OCI-LY7 (cell line): ENCODE measurements at regions not wholly inside any gene's neighbourhood (a gene's known extent, or its start where the extent isn't known, plus 50 kb on each side); places are given as distances from the start of the nearest gene placed in this dataset.

Experiments used
- BruUV-seq: library from RNA; stranded (reverse); fragments of 400-500 nt; replicated peaks from 2 replicates; lab custom pipeline; 2021; lab: Mats Ljungman, UMichigan
- CTCF ChIA-PET: fragments of 300-600 bp; sonication (Branson Sonifier 250); formaldehyde crosslinking; loops from one replicate; lab custom pipeline; 2022; ENCODE audit warnings: antibody characterized with exemption; ENCODE audit not compliant: unreplicated experiment; lab: Charles Lee
- POLR2A ChIA-PET: fragments of 300-600 bp; sonication (Branson Sonifier 250); formaldehyde crosslinking; loops from one replicate; lab custom pipeline; 2022; ENCODE audit warnings: antibody characterized with exemption; lab: Charles Lee
- DNase-seq: peaks from one replicate; pipeline ENCODE4 v3.0.0-alpha.2; 2015; ENCODE audit warnings: low spot score
- H2AFZ ChIP-seq: fragments of 200-600 bp; sonication (generic), shearing (Covaris generic); 2 replicates; pipeline ENCODE4 v1.6.1; 2014; ENCODE audit warnings: mild to moderate bottlenecking, antibody characterized with exemption, low read length, moderate library complexity
- H3K27ac ChIP-seq: fragments of 200-600 bp; sonication (generic); 2 replicates; pipeline ENCODE4 v1.5.1; 2014; ENCODE audit warnings: mixed run types, low read depth, mild to moderate bottlenecking, moderate library complexity, low read length, inconsistent platforms; ENCODE audit not compliant: poor library complexity, severe bottlenecking
- H3K36me3 ChIP-seq: fragments of 200-600 bp; sonication (generic); 2 replicates; pipeline ENCODE4 v1.6.1; 2014; ENCODE audit warnings: mild to moderate bottlenecking, antibody characterized with exemption, low read length, moderate library complexity, mixed read lengths; ENCODE audit not compliant: insufficient read depth
- H3K4me1 ChIP-seq: fragments of 200-600 bp; sonication (generic); 2 replicates; pipeline ENCODE4 v1.5.1; 2014; ENCODE audit warnings: mild to moderate bottlenecking, low read length; ENCODE audit not compliant: insufficient read depth, poor library complexity, severe bottlenecking
- H3K4me2 ChIP-seq: fragments of 200-600 bp; sonication (generic); 2 replicates; pipeline ENCODE4 v1.6.1; 2014; ENCODE audit warnings: mild to moderate bottlenecking, low read length
- H3K4me3 ChIP-seq: fragments of 200-600 bp; sonication (generic); 2 replicates; pipeline ENCODE4 v1.5.1; 2014; ENCODE audit warnings: mild to moderate bottlenecking, low read depth, low read length; ENCODE audit not compliant: poor library complexity, severe bottlenecking
- H3K79me2 ChIP-seq: fragments of 200-600 bp; sonication (generic); 2 replicates; pipeline ENCODE4 v1.6.1; 2016; ENCODE audit warnings: low read depth, mild to moderate bottlenecking, low read length, moderate library complexity, mixed read lengths; ENCODE audit not compliant: insufficient read depth
- H3K9me2 ChIP-seq: fragments of 200-600 bp; sonication (generic); 2 replicates; pipeline ENCODE4 v1.6.1; 2016; ENCODE audit warnings: mild to moderate bottlenecking, low read length, mixed read lengths; ENCODE audit not compliant: insufficient read depth
- H3K9me3 ChIP-seq: fragments of 200-600 bp; sonication (generic); 2 replicates; pipeline ENCODE4 v1.6.1; 2014; ENCODE audit warnings: mild to moderate bottlenecking, mixed run types, low read length, mixed read lengths
- H4K20me1 ChIP-seq: fragments of 200-600 bp; sonication (generic); 2 replicates; pipeline ENCODE4 v1.6.1; 2014; ENCODE audit warnings: mild to moderate bottlenecking, antibody characterized with exemption, low read length, moderate library complexity, mixed read lengths; ENCODE audit not compliant: insufficient read depth
- CTCF ChIP-seq: fragments of 200-600 bp; sonication (generic); conservative IDR thresholded peaks from 2 replicates; pipeline ENCODE4 v1.5.1; 2014; ENCODE audit warnings: mild to moderate bottlenecking, antibody characterized with exemption, low read length, moderate library complexity, mixed read lengths
- EZH2phosphoT487 ChIP-seq: fragments of 200-600 bp; sonication (generic); IDR thresholded peaks from 2 replicates; pipeline ENCODE4 v1.6.1; 2018; ENCODE audit warnings: low read depth, borderline replicate concordance, mild to moderate bottlenecking, mixed run types, antibody characterized with exemption, low read length, moderate library complexity, mixed read lengths
- intact Hi-C: fragments of 100-400 bp; cut with micrococcal nuclease; formaldehyde crosslinking; loops from one replicate; pipeline ENCODE4 v1.10.0; 2022; ENCODE audit not compliant: unreplicated experiment

DNA sequence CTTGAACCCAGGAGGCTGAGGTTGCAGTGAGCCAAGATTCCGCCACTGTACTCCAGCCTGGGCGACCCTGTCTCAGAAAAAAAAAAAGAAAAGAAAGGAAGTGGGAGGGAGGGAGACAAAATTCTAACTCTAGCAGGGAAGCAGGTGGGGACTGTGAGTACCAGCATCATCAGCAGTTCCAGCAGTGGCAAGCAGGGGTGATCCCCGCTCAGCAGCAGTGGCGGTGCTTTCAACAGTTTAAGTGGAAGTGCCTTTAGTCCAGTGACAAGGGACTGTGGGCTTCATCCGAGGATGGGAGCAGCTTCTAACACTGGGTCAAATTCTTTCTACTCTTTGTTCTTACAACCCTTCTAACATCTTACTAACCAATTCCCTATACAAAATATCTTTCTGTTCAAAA, 858.1 kb upstream of the ADAMTS5 start:
- ChIA-PET CTCF (no interaction called here), POLR2A (no interaction called here)
- Histone ChIP-seq H3K4me3 (no peak overlapping the region), H3K27ac (no peak overlapping the region), H3K4me2 (no peak overlapping the region), H3K4me1 (no peaks in the 10 kb centered on the region), H2AFZ (no peak overlapping the region), H3K9me3 (0 out of 2 replicates have a peak, but pooled peaks cover 4% of the 10 kb centered on the region), H3K36me3 (no peaks in the 10 kb centered on the region), H4K20me1 (no peaks in the 10 kb centered on the region), H3K9me2 (no peaks in the 10 kb centered on the region), H3K79me2 (no peaks in the 10 kb centered on the region)
- no peak for TF ChIP-seq EZH2phosphoT487
- no peak for TF ChIP-seq CTCF
- intact Hi-C loops, result no loop called here
- BruUV-seq, result no TSS peak
- DNase-seq, result no peak

GRCh38 chr21:27823652-27824201, 856.8 kb upstream of the ADAMTS5 start:
- Histone ChIP-seq H4K20me1 (no peaks in the 10 kb centered on the region), H3K36me3 (no peaks in the 10 kb centered on the region), H3K79me2 (no peaks in the 10 kb centered on the region), H3K9me3 (0 out of 2 replicates have a peak, but pooled peaks cover 4% of the 10 kb centered on the region), H3K4me3 (no peak overlapping the region), H2AFZ (no peak overlapping the region), H3K4me1 (no peaks in the 10 kb centered on the region), H3K27ac (no peak overlapping the region), H3K9me2 (no peaks in the 10 kb centered on the region), H3K4me2 (no peak overlapping the region)
- intact Hi-C loops, result no loop called here
- POLR2A ChIA-PET, result interaction anchor here (0.7 kb wide), 1 partner anchor 797 kb away, joined by 6 read pairs; no protein-coding TSS in a partner anchor
- no TSS peak for BruUV-seq
- no peak for DNase-seq
- TF ChIP-seq CTCF, result no peak
- no peak for TF ChIP-seq EZH2phosphoT487
- CTCF ChIA-PET, result no interaction called here

GRCh38 chr21:27820342-27820741, 853.5 kb upstream of the ADAMTS5 start:
- TF ChIP-seq CTCF (no peak), EZH2phosphoT487 (no peak)
- ChIA-PET CTCF (no interaction called here), POLR2A (no interaction called here)
- Histone ChIP-seq H3K9me3 (no peaks in the 10 kb centered on the region), H3K79me2 (no peaks in the 10 kb centered on the region), H3K4me1 (no peaks in the 10 kb centered on the region), H3K9me2 (no peaks in the 10 kb centered on the region), H3K36me3 (no peaks in the 10 kb centered on the region), H3K4me2 (no peak overlapping the region), H4K20me1 (no peaks in the 10 kb centered on the region), H2AFZ (no peak overlapping the region), H3K4me3 (no peak overlapping the region), H3K27ac (no peak overlapping the region)
- intact Hi-C loops, result no loop called here
- no TSS peak for BruUV-seq
- no peak for DNase-seq
